Cardiac fibroblast (primary cell): ENCODE measurements at regions not wholly inside any gene's neighbourhood (a gene's known extent, or its start where the extent isn't known, plus 50 kb on each side); places are given as distances from the start of the nearest gene placed in this dataset.
"Not testable (repeated sequence)": the region's sequence is repeated elsewhere in the genome, so short reads cannot be mapped to it uniquely, and the experiment has no call there.

Source experiments
- DNase-seq, 2 donors: peaks; one replicate each; pipeline versions ENCODE4 v3.0.0 to v3.0.0-alpha.2; 2010; ENCODE audit warnings: low read depth in 2 of 2
- H3K4me3 ChIP-seq, 2 donors: replicated peaks in 1 of 2; 1 replicate in 1 of 2; 2 replicates in 1 of 2; pipeline ENCODE4 v1.5.1; 2011; ENCODE audit warnings: low read depth in 2 of 2, low read length in 2 of 2, mild to moderate bottlenecking in 2 of 2, moderate library complexity in 1 of 2
- CTCF ChIP-seq: IDR thresholded peaks from one replicate; pipeline ENCODE4 v1.5.1; 2011; ENCODE audit warnings: low read depth, mild to moderate bottlenecking, low read length, inconsistent platforms

GRCh38 chr2:123853161-123853560 is 171.9 kb upstream of the CNTNAP5 start:
- H3K4me3 ChIP-seq, result no peak overlapping the region
- TF ChIP-seq CTCF, result no peak
- DNase-seq, result no peak

- not testable (repeated sequence) for H3K4me3 ChIP-seq, DNase-seq
Observed at GRCh38 chr2:123859031-123859430, 166.1 kb upstream of the CNTNAP5 start.

GRCh38 chr2:123864416-123864815 is 160.7 kb upstream of the CNTNAP5 start:
- TF ChIP-seq CTCF, result no peak
- no peak overlapping the region for H3K4me3 ChIP-seq
- no peak for DNase-seq

GRCh38 chr2:123870206-123870880 is 154.7 kb upstream of the CNTNAP5 start:
- H3K4me3 ChIP-seq, result no peak overlapping the region
- DNase-seq, result no peak
- TF ChIP-seq CTCF, result no peak

GRCh38 chr2:123870881-123871276 is 154.2 kb upstream of the CNTNAP5 start:
- no peak overlapping the region for H3K4me3 ChIP-seq
- no peak for DNase-seq
- no peak for TF ChIP-seq CTCF

GRCh38 chr2:123890148-123890547 is 134.9 kb upstream of the CNTNAP5 start:
- no peak overlapping the region for H3K4me3 ChIP-seq
- no peak for TF ChIP-seq CTCF
- DNase-seq, result no peak

- no peak for TF ChIP-seq CTCF
- DNase-seq, result no peak
Observed at GRCh38 chr2:123894167-123894566, 130.9 kb upstream of the CNTNAP5 start.

More at GRCh38 chr2:123894167-123894566, 130.9 kb upstream of the CNTNAP5 start:
- H3K4me3 ChIP-seq, result no peak overlapping the region
